GM23248 (cell line): ENCODE measurements at regions not wholly inside any gene's neighbourhood (a gene's known extent, or its start where the extent isn't known, plus 50 kb on each side); places are given as distances from the start of the nearest gene placed in this dataset.

ENCODE experiments used
- EZH2 ChIP-seq: fragments of 200-600 bp; sonication (generic); IDR thresholded peaks from 2 replicates; pipeline ENCODE4 v1.6.1; 2018; ENCODE audit warnings: antibody characterized with exemption, mild to moderate bottlenecking; ENCODE audit not compliant: insufficient read depth, poor library complexity, severe bottlenecking
- EZH2phosphoT487 ChIP-seq: fragments of 200-600 bp; sonication (generic); IDR thresholded peaks from 2 replicates; pipeline ENCODE4 v1.6.1; 2018; ENCODE audit warnings: antibody characterized with exemption, moderate library complexity, mild to moderate bottlenecking, low read depth; ENCODE audit not compliant: insufficient read depth

GRCh38 chr20:60895363-60896079 lies 356.5 kb upstream of the CDH4 start:
- TF ChIP-seq EZH2 (no peak), EZH2phosphoT487 (no peak)
